GM20431 (cell line): ENCODE measurements at regions not wholly inside any gene's neighbourhood (a gene's known extent, or its start where the extent isn't known, plus 50 kb on each side); places are given as distances from the start of the nearest gene placed in this dataset.

Experiments
- in situ Hi-C: fragments of 300-500 bp; cut with MseI, MboI; formaldehyde crosslinking; loops from one replicate; pipeline ENCODE4 v1.15.0; 2020; ENCODE audit warnings: low sequenced_read_pairs; ENCODE audit not compliant: unreplicated experiment

GRCh38 chr2:64196963-64197362, 52.7 kb upstream of the PELI1 start:
- in situ Hi-C loops: no loop called here

- in situ Hi-C loops: no loop called here
Measured at GRCh38 chr2:64201151-64201550, 56.9 kb upstream of the PELI1 start.

- in situ Hi-C loops: no loop called here
Measured at GRCh38 chr2:64202206-64202845, 58.1 kb upstream of the PELI1 start.

- in situ Hi-C loops: no loop called here
Measured at GRCh38 chr2:64203131-64203857, 59.1 kb upstream of the PELI1 start.

GRCh38 chr2:64203858-64204632, 59.8 kb upstream of the PELI1 start:
- in situ Hi-C loops: no loop called here

- in situ Hi-C loops: no loop called here
Measured at GRCh38 chr2:64204703-64205102, 60.5 kb upstream of the PELI1 start.

GRCh38 chr2:64205415-64205814, 61.2 kb upstream of the PELI1 start:
- in situ Hi-C loops: no loop called here

- in situ Hi-C loops: no loop called here
Measured at GRCh38 chr2:64207573-64207972, 63.4 kb upstream of the PELI1 start.

GRCh38 chr2:64210816-64211215, 66.6 kb upstream of the PELI1 start:
- in situ Hi-C loops: no loop called here

- in situ Hi-C loops: no loop called here
Measured at GRCh38 chr2:64211276-64211921, 67.2 kb upstream of the PELI1 start.

- in situ Hi-C loops: no loop called here
Measured at GRCh38 chr2:64212346-64212745, 68.1 kb upstream of the PELI1 start.

- in situ Hi-C loops: no loop called here
Measured at GRCh38 chr2:64212801-64213321, 68.6 kb upstream of the PELI1 start.

- in situ Hi-C loops: no loop called here
Measured at GRCh38 chr2:64213532-64214275, 69.5 kb upstream of the PELI1 start.

GRCh38 chr2:64214281-64215115, 70.3 kb upstream of the PELI1 start:
- in situ Hi-C loops: no loop called here

GRCh38 chr2:64217198-64217869, 73.1 kb upstream of the PELI1 start:
- in situ Hi-C loops: no loop called here

- in situ Hi-C loops: no loop called here
Measured at GRCh38 chr2:64218137-64218802, 74.0 kb upstream of the PELI1 start.

GRCh38 chr2:64219149-64219548, 74.9 kb upstream of the PELI1 start:
- in situ Hi-C loops: no loop called here

GRCh38 chr2:64220265-64220664, 76.0 kb upstream of the PELI1 start:
- in situ Hi-C loops: no loop called here
